Neural progenitor cell (in vitro differentiated cells): ENCODE measurements at regions not wholly inside any gene's neighbourhood (a gene's known extent, or its start where the extent isn't known, plus 50 kb on each side); places are given as distances from the start of the nearest gene placed in this dataset.

Experiments used
- DNase-seq: peaks from one replicate; pipeline ENCODE4 v3.0.0-alpha.2; 2016; ENCODE audit warnings: low spot score
- H2AFZ ChIP-seq: fragments of 200-600 bp; sonication (generic); replicated peaks from 2 replicates; pipeline ENCODE4 v1.6.1; 2016; ENCODE audit warnings: antibody characterized with exemption
- H3F3A ChIP-seq: fragments of 200-600 bp; sonication (generic); 2 replicates; pipeline ENCODE4 v1.6.1; 2016; ENCODE audit warnings: antibody characterized with exemption, low read depth
- H3K27ac ChIP-seq: fragments of 200-600 bp; sonication (generic); 2 replicates; pipeline ENCODE4 v1.5.1; 2016; ENCODE audit warnings: mild to moderate bottlenecking
- H3K27me3 ChIP-seq: fragments of 200-600 bp; sonication (generic); 2 replicates; pipeline ENCODE4 v1.6.1; 2016; ENCODE audit warnings: mild to moderate bottlenecking, moderate library complexity
- H3K36me3 ChIP-seq: fragments of 200-600 bp; sonication (generic); 2 replicates; pipeline ENCODE4 v1.5.1; 2016
- H3K4me1 ChIP-seq: fragments of 200-600 bp; sonication (generic); 2 replicates; pipeline ENCODE4 v1.6.1; 2016; ENCODE audit warnings: mixed run types
- H3K4me2 ChIP-seq: fragments of 200-600 bp; sonication (generic); 2 replicates; pipeline ENCODE4 v1.6.1; 2016
- H3K4me3 ChIP-seq: fragments of 200-600 bp; sonication (generic); 2 replicates; pipeline ENCODE4 v1.5.1; 2016
- H3K79me2 ChIP-seq: fragments of 200-600 bp; sonication (generic); 2 replicates; pipeline ENCODE4 v1.6.1; 2016; ENCODE audit warnings: low read depth
- H3K9ac ChIP-seq: fragments of 200-600 bp; sonication (generic); 2 replicates; pipeline ENCODE4 v1.6.1; 2016
- H3K9me3 ChIP-seq: fragments of 200-600 bp; sonication (generic); 2 replicates; pipeline ENCODE4 v1.5.1; 2016; ENCODE audit warnings: low read depth
- H4K20me1 ChIP-seq: fragments of 200-600 bp; sonication (generic); 2 replicates; pipeline ENCODE4 v1.6.1; 2016; ENCODE audit warnings: low read depth
- H3K27ac Mint-ChIP-seq: 3 replicates; pipeline ENCODE4 v1.8.0; 2021; ENCODE audit warnings: mixed read lengths
- H3K27me3 Mint-ChIP-seq: 2 replicates; pipeline ENCODE4 v1.8.0; 2022; ENCODE audit warnings: low read depth, mild to moderate bottlenecking, inconsistent platforms, moderate library complexity, mixed read lengths; ENCODE audit not compliant: insufficient read depth
- H3K36me3 Mint-ChIP-seq: 3 replicates; pipeline ENCODE4 v1.8.0; 2021; ENCODE audit warnings: mixed read lengths
- H3K4me1 Mint-ChIP-seq: 3 replicates; pipeline ENCODE4 v1.8.0; 2021; ENCODE audit warnings: mixed read lengths
- H3K4me3 Mint-ChIP-seq: 3 replicates; pipeline ENCODE4 v1.8.0; 2021; ENCODE audit warnings: mild to moderate bottlenecking, moderate library complexity, mixed read lengths
- H3K9me3 Mint-ChIP-seq: 3 replicates; pipeline ENCODE4 v1.8.0; 2020; ENCODE audit warnings: mixed read lengths
- EZH2 ChIP-seq: fragments of 200-600 bp; sonication (generic); IDR thresholded peaks from 2 replicates; pipeline ENCODE4 v1.6.1; 2017; ENCODE audit warnings: antibody characterized with exemption, mild to moderate bottlenecking, moderate library complexity
- EZH2phosphoT487 ChIP-seq: fragments of 200-600 bp; sonication (generic); IDR thresholded peaks from 2 replicates; pipeline ENCODE4 v1.6.1; 2017; ENCODE audit warnings: antibody characterized with exemption
- TF ChIP-seq, protein P1 (sequence below): fragments of 200-600 bp; sonication (generic); IDR thresholded peaks from 2 replicates; pipeline ENCODE4 v1.5.1; 2017; ENCODE audit warnings: antibody characterized with exemption, mild to moderate bottlenecking

DNA sequence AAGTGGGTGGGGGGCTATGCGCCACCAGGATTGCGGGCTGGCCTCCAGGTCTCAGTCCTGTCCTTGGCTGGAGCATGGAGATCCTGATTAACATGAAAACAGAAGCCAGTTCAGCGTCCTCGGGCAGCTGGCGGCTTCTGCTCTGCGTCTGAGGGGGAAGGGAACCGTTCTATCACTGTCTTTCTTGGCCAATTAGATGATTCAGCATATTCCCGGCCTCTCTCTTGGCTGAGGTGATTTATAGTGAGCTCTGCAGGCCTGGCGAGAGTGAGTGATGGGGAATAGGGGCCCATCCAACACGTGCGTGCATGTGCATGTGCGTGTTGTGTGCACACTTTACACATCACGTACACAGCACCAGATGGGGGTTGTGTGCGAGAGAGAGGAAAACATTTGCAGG, 145.8 kb upstream of the ATP6AP2 start:
- Histone ChIP-seq H3K27ac (no peak overlapping the region), H3K4me2 (no peak overlapping the region), H4K20me1 (no peaks in the 10 kb centered on the region), H3K9me3 (no peaks in the 10 kb centered on the region), H3K79me2 (no peaks in the 10 kb centered on the region), H3F3A (no peaks in the 10 kb centered on the region), H3K36me3 (no peaks in the 10 kb centered on the region), H3K4me1 (peaks cover 8% of the 10 kb centered on the region), H3K4me3 (no peak overlapping the region), H3K9ac (no peak overlapping the region), H2AFZ (peak overlapping the region; percentile 73), H3K27me3 (no peaks in the 10 kb centered on the region)
- TF ChIP-seq EZH2phosphoT487 (no peak), EZH2 (no peak)
- TF ChIP-seq, protein P1, sequence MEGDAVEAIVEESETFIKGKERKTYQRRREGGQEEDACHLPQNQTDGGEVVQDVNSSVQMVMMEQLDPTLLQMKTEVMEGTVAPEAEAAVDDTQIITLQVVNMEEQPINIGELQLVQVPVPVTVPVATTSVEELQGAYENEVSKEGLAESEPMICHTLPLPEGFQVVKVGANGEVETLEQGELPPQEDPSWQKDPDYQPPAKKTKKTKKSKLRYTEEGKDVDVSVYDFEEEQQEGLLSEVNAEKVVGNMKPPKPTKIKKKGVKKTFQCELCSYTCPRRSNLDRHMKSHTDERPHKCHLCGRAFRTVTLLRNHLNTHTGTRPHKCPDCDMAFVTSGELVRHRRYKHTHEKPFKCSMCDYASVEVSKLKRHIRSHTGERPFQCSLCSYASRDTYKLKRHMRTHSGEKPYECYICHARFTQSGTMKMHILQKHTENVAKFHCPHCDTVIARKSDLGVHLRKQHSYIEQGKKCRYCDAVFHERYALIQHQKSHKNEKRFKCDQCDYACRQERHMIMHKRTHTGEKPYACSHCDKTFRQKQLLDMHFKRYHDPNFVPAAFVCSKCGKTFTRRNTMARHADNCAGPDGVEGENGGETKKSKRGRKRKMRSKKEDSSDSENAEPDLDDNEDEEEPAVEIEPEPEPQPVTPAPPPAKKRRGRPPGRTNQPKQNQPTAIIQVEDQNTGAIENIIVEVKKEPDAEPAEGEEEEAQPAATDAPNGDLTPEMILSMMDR: no peak
- Mint-ChIP-seq H3K9me3 (peaks cover 28% of the 10 kb centered on the region), H3K4me3 (no peak overlapping the region), H3K4me1 (peaks cover 14% of the 10 kb centered on the region), H3K27me3 (peaks cover 9% of the 10 kb centered on the region), H3K27ac (peak overlapping the region; percentile 42), H3K36me3 (no peaks in the 10 kb centered on the region)
- DNase-seq: peak; percentile 48

DNA sequence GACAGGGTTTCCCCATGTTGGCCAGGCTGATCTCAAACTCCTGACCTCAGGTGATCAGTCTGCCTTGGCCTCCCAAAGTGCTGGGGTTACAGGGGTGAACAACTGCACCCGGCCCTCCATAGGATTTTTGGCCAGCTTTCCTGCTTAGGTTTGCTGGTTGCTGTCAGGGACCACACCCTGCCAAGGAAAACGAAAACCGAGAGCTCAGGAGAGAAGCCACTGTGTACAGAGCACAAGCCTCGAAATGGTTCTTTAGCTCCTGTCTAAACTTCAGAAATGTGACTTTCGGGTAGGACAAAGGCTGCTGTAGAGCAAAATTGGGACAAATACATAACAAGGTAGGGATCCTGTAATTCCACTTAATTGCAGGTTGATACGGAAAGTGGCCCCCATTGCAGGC, 146.3 kb upstream of the ATP6AP2 start:
- no peaks in the 10 kb centered on the region for H3K36me3 Mint-ChIP-seq
- H3K27ac ChIP-seq: no peak overlapping the region
- H3K27ac Mint-ChIP-seq: no peak overlapping the region

DNA sequence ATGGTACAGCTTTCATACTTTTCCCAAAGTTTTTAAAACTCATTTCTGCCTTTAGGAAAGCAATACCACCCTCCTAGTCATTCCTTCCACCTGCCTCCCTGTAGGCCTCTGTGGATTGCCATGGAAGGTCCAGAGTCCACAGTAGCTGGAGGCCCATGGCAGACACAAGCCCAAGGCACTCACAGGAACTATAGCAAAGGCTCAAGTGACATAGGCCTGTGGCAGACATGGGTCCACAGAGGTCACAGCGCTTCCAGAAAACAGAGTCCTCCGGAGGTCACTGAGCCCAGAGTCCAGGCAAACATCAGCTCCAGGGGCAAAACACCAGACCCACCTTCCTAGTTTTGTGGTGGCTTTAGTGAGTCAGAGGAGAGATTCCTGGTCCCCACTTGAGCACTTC, 147.6 kb upstream of the ATP6AP2 start:
- H3K9me3 Mint-ChIP-seq: peaks cover 36% of the 10 kb centered on the region
- peaks cover 12% of the 10 kb centered on the region for H3K4me1 Mint-ChIP-seq
- Histone ChIP-seq H2AFZ (no peak overlapping the region), H3K4me2 (no peak overlapping the region), H3K27ac (no peak overlapping the region), H3K9me3 (no peaks in the 10 kb centered on the region), H3K27me3 (no peaks in the 10 kb centered on the region), H3K9ac (no peak overlapping the region), H3K36me3 (no peaks in the 10 kb centered on the region), H3K4me1 (peaks cover 8% of the 10 kb centered on the region), H4K20me1 (no peaks in the 10 kb centered on the region), H3F3A (no peaks in the 10 kb centered on the region), H3K4me3 (no peak overlapping the region), H3K79me2 (no peaks in the 10 kb centered on the region)
- H3K27me3 Mint-ChIP-seq: peaks cover 6% of the 10 kb centered on the region
- TF ChIP-seq EZH2: no peak
- TF ChIP-seq, protein P1: no peak
- TF ChIP-seq EZH2phosphoT487: no peak
- DNase-seq: no peak
- H3K4me3 Mint-ChIP-seq: no peak overlapping the region
- no peak overlapping the region for H3K27ac Mint-ChIP-seq
- no peaks in the 10 kb centered on the region for H3K36me3 Mint-ChIP-seq

More for the DNA sequence above, 146.3 kb upstream of the ATP6AP2 start:
- H3K79me2 ChIP-seq: no peaks in the 10 kb centered on the region
- H3K4me3 Mint-ChIP-seq: no peak overlapping the region
- no peak for DNase-seq
- no peaks in the 10 kb centered on the region for H3K9me3 ChIP-seq
- peaks cover 28% of the 10 kb centered on the region for H3K9me3 Mint-ChIP-seq
- no peaks in the 10 kb centered on the region for H4K20me1 ChIP-seq
- H3K4me1 Mint-ChIP-seq: peaks cover 12% of the 10 kb centered on the region
- H2AFZ ChIP-seq: peak overlapping the region; percentile 73
- peaks cover 9% of the 10 kb centered on the region for H3K27me3 Mint-ChIP-seq
- no peak overlapping the region for H3K4me2 ChIP-seq
- H3K27me3 ChIP-seq: no peaks in the 10 kb centered on the region
- no peaks in the 10 kb centered on the region for H3K36me3 ChIP-seq
- peaks cover 8% of the 10 kb centered on the region for H3K4me1 ChIP-seq
- no peak overlapping the region for H3K4me3 ChIP-seq
- H3F3A ChIP-seq: no peaks in the 10 kb centered on the region
- no peak overlapping the region for H3K9ac ChIP-seq
- no peak for TF ChIP-seq EZH2phosphoT487
- TF ChIP-seq, protein P1: no peak
- TF ChIP-seq EZH2: no peak
